Osteocyte (in vitro differentiated cells): ENCODE measurements at regions not wholly inside any gene's neighbourhood (a gene's known extent, or its start where the extent isn't known, plus 50 kb on each side); places are given as distances from the start of the nearest gene placed in this dataset.

Source experiments
- DNase-seq: peaks from one replicate; pipeline ENCODE4 v3.0.0; 2021; ENCODE audit warnings: mixed read lengths; ENCODE audit not compliant: unreplicated experiment; ENCODE audit errors: extremely low spot score
- H3K27ac Mint-ChIP-seq: one replicate; pipeline ENCODE4 v1.8.0; 2021; ENCODE audit warnings: mild to moderate bottlenecking, mixed read lengths; ENCODE audit not compliant: unreplicated experiment
- H3K27me3 Mint-ChIP-seq: one replicate; pipeline ENCODE4 v1.8.0; 2021; ENCODE audit warnings: mixed read lengths; ENCODE audit not compliant: unreplicated experiment
- H3K36me3 Mint-ChIP-seq: one replicate; pipeline ENCODE4 v1.8.0; 2021; ENCODE audit warnings: mixed read lengths; ENCODE audit not compliant: unreplicated experiment
- H3K4me1 Mint-ChIP-seq: one replicate; pipeline ENCODE4 v1.8.0; 2021; ENCODE audit warnings: mixed read lengths; ENCODE audit not compliant: unreplicated experiment
- H3K4me3 Mint-ChIP-seq: one replicate; pipeline ENCODE4 v1.8.0; 2021; ENCODE audit warnings: mild to moderate bottlenecking, moderate library complexity, mixed read lengths; ENCODE audit not compliant: unreplicated experiment
- H3K9me3 Mint-ChIP-seq: one replicate; pipeline ENCODE4 v1.8.0; 2021; ENCODE audit warnings: mixed read lengths; ENCODE audit not compliant: unreplicated experiment
- CTCF ChIP-seq: fragments of 200-600 bp; sonication (generic); IDR thresholded peaks from 2 replicates; pipeline ENCODE4 v1.5.0; 2021; ENCODE audit warnings: antibody characterized with exemption, mild to moderate bottlenecking, moderate library complexity

- TF ChIP-seq CTCF = no peak
- no peak overlapping the region for H3K4me3 Mint-ChIP-seq
- H3K27ac Mint-ChIP-seq = no peak overlapping the region
- no peaks in the 10 kb centered on the region for H3K4me1 Mint-ChIP-seq
- no peaks in the 10 kb centered on the region for H3K9me3 Mint-ChIP-seq
- DNase-seq = peak; percentile 49
- H3K36me3 Mint-ChIP-seq = no peaks in the 10 kb centered on the region
- H3K27me3 Mint-ChIP-seq = no peaks in the 10 kb centered on the region
These were observed 262.1 kb downstream of the EIPR1 start for GRCh38 chr2:3115301-3116042.

GRCh38 chr2:3114406-3115185 is 263.0 kb downstream of the EIPR1 start:
- peak; percentile 75 for DNase-seq

GRCh38 chr2:3113769-3114168 is 263.8 kb downstream of the EIPR1 start:
- Mint-ChIP-seq H3K36me3 (no peaks in the 10 kb centered on the region), H3K9me3 (no peaks in the 10 kb centered on the region), H3K27me3 (no peaks in the 10 kb centered on the region), H3K27ac (no peak overlapping the region), H3K4me3 (no peak overlapping the region), H3K4me1 (no peaks in the 10 kb centered on the region)
- no peak for TF ChIP-seq CTCF
- DNase-seq = peak; percentile 49

More at GRCh38 chr2:3114406-3115185, 263.0 kb downstream of the EIPR1 start:
- H3K9me3 Mint-ChIP-seq = no peaks in the 10 kb centered on the region
- no peak for TF ChIP-seq CTCF
- H3K4me1 Mint-ChIP-seq = no peaks in the 10 kb centered on the region
- H3K36me3 Mint-ChIP-seq = no peaks in the 10 kb centered on the region
- no peaks in the 10 kb centered on the region for H3K27me3 Mint-ChIP-seq
- H3K27ac Mint-ChIP-seq = no peak overlapping the region
- H3K4me3 Mint-ChIP-seq = no peak overlapping the region

DNA sequence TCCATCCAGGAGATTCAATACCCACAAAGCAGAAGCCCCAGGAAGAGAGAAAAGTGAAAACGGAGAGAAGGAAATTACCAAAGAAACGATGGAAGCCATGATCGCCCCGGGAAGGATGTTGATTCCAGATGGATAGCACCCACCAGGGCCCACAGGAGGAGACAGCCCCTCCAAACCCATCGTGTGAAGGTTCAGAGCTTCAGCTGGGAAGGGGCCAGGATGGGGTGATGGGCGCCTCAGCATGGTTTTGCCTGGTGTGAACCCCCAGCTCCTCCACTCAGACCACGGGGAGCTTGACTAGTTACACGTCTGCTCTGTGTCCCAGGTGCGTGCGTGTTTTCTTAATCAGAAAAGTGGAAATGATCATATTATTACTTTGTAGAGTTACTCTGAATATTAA is 264.5 kb downstream of the EIPR1 start:
- TF ChIP-seq CTCF = no peak
- Mint-ChIP-seq H3K4me1 (no peaks in the 10 kb centered on the region), H3K27me3 (no peaks in the 10 kb centered on the region), H3K27ac (no peak overlapping the region), H3K36me3 (no peaks in the 10 kb centered on the region), H3K9me3 (no peaks in the 10 kb centered on the region), H3K4me3 (no peak overlapping the region)
- DNase-seq = peak; percentile 51

- Mint-ChIP-seq H3K27me3 (no peaks in the 10 kb centered on the region), H3K27ac (no peak overlapping the region), H3K9me3 (no peaks in the 10 kb centered on the region), H3K36me3 (no peaks in the 10 kb centered on the region), H3K4me3 (no peak overlapping the region), H3K4me1 (no peaks in the 10 kb centered on the region)
- peak; percentile 57 for DNase-seq
- no peak for TF ChIP-seq CTCF
These were observed 265.1 kb downstream of the EIPR1 start for GRCh38 chr2:3112553-3112952.
